ENCODE measurements at regions not wholly inside any gene's neighbourhood (a gene's known extent, or its start where the extent isn't known, plus 50 kb on each side); places are given as distances from the start of the nearest gene placed in this dataset.

- no peak overlapping the region for H3K27ac ChIP-seq (ENCODE audit: low read depth, low read length)
- no peak overlapping the region for H3K9ac ChIP-seq (ENCODE audit: low read length)
- H3K9me3 ChIP-seq (ENCODE audit: low read length), result no peaks in the 10 kb centered on the region
- H3K36me3 ChIP-seq (ENCODE audit: insufficient read depth, low read length), result no peaks in the 10 kb centered on the region
- no peaks in the 10 kb centered on the region for H3K27me3 ChIP-seq (ENCODE audit: control insufficient read depth in 1 of 2, insufficient read depth in 2 of 2, low read length in 2 of 2)
- H3K4me3 ChIP-seq (ENCODE audit: low read depth in 1 of 2, low read length in 2 of 2), result no peak overlapping the region
- H3K4me1 ChIP-seq (ENCODE audit: insufficient read depth, low read length), result peaks cover 12% of the 10 kb centered on the region
These were observed 84.3 kb upstream of the SESTD1 start for GRCh38 chr2:179348906-179349305.

GRCh38 chr2:179344970-179345369 lies 80.3 kb upstream of the SESTD1 start:
- no peaks in the 10 kb centered on the region for H3K36me3 ChIP-seq (ENCODE audit: insufficient read depth, low read length)
- H3K9me3 ChIP-seq (ENCODE audit: low read length), result no peaks in the 10 kb centered on the region
- peaks cover 19% of the 10 kb centered on the region for H3K4me1 ChIP-seq (ENCODE audit: insufficient read depth, low read length)
- H3K4me3 ChIP-seq (ENCODE audit: low read depth in 1 of 2, low read length in 2 of 2), result no peak overlapping the region
- no peak overlapping the region for H3K9ac ChIP-seq (ENCODE audit: low read length)
- H3K27me3 ChIP-seq (ENCODE audit: control insufficient read depth in 1 of 2, insufficient read depth in 2 of 2, low read length in 2 of 2), result no peaks in the 10 kb centered on the region
- H3K27ac ChIP-seq (ENCODE audit: low read depth, low read length), result no peak overlapping the region

GRCh38 chr2:179344280-179344964 lies 79.8 kb upstream of the SESTD1 start:
- Histone ChIP-seq H3K9me3 (ENCODE audit: low read length) (no peaks in the 10 kb centered on the region), H3K4me1 (ENCODE audit: insufficient read depth, low read length) (peaks cover 19% of the 10 kb centered on the region), H3K36me3 (ENCODE audit: insufficient read depth, low read length) (no peaks in the 10 kb centered on the region), H3K9ac (ENCODE audit: low read length) (no peak overlapping the region), H3K27ac (ENCODE audit: low read depth, low read length) (peak overlapping the region; percentile 7), H3K4me3 (ENCODE audit: low read depth in 1 of 2, low read length in 2 of 2) (no peak overlapping the region), H3K27me3 (ENCODE audit: control insufficient read depth in 1 of 2, insufficient read depth in 2 of 2, low read length in 2 of 2) (no peaks in the 10 kb centered on the region)

- no peaks in the 10 kb centered on the region for H3K9me3 ChIP-seq (ENCODE audit: low read length)
- peaks cover 19% of the 10 kb centered on the region for H3K4me1 ChIP-seq (ENCODE audit: insufficient read depth, low read length)
- no peaks in the 10 kb centered on the region for H3K27me3 ChIP-seq (ENCODE audit: control insufficient read depth in 1 of 2, insufficient read depth in 2 of 2, low read length in 2 of 2)
- no peak overlapping the region for H3K9ac ChIP-seq (ENCODE audit: low read length)
- H3K4me3 ChIP-seq (ENCODE audit: low read depth in 1 of 2, low read length in 2 of 2), result no peak overlapping the region
- peak overlapping the region; percentile 7 for H3K27ac ChIP-seq (ENCODE audit: low read depth, low read length)
- no peaks in the 10 kb centered on the region for H3K36me3 ChIP-seq (ENCODE audit: insufficient read depth, low read length)
These were observed 79.3 kb upstream of the SESTD1 start for GRCh38 chr2:179343945-179344279.

GRCh38 chr2:179341152-179341866 lies 76.7 kb upstream of the SESTD1 start:
- Histone ChIP-seq H3K4me3 (ENCODE audit: low read depth in 1 of 2, low read length in 2 of 2) (no peak overlapping the region), H3K9ac (ENCODE audit: low read length) (no peak overlapping the region), H3K27me3 (ENCODE audit: control insufficient read depth in 1 of 2, insufficient read depth in 2 of 2, low read length in 2 of 2) (no peaks in the 10 kb centered on the region), H3K27ac (ENCODE audit: low read depth, low read length) (no peak overlapping the region), H3K9me3 (ENCODE audit: low read length) (no peaks in the 10 kb centered on the region), H3K4me1 (ENCODE audit: insufficient read depth, low read length) (peaks cover 26% of the 10 kb centered on the region), H3K36me3 (ENCODE audit: insufficient read depth, low read length) (no peaks in the 10 kb centered on the region)

- H3K27ac ChIP-seq (ENCODE audit: low read depth, low read length), result no peak overlapping the region
- no peaks in the 10 kb centered on the region for H3K9me3 ChIP-seq (ENCODE audit: low read length)
- H3K36me3 ChIP-seq (ENCODE audit: insufficient read depth, low read length), result no peaks in the 10 kb centered on the region
- H3K27me3 ChIP-seq (ENCODE audit: control insufficient read depth in 1 of 2, insufficient read depth in 2 of 2, low read length in 2 of 2), result no peaks in the 10 kb centered on the region
- H3K9ac ChIP-seq (ENCODE audit: low read length), result no peak overlapping the region
- H3K4me3 ChIP-seq (ENCODE audit: low read depth in 1 of 2, low read length in 2 of 2), result no peak overlapping the region
- H3K4me1 ChIP-seq (ENCODE audit: insufficient read depth, low read length), result peaks cover 26% of the 10 kb centered on the region
These were observed 76.0 kb upstream of the SESTD1 start for GRCh38 chr2:179340678-179341077.

- Histone ChIP-seq H3K9ac (ENCODE audit: low read length) (no peak overlapping the region), H3K9me3 (ENCODE audit: low read length) (no peaks in the 10 kb centered on the region), H3K36me3 (ENCODE audit: insufficient read depth, low read length) (no peaks in the 10 kb centered on the region), H3K27ac (ENCODE audit: low read depth, low read length) (no peak overlapping the region), H3K4me3 (ENCODE audit: low read depth in 1 of 2, low read length in 2 of 2) (no peak overlapping the region), H3K27me3 (ENCODE audit: control insufficient read depth in 1 of 2, insufficient read depth in 2 of 2, low read length in 2 of 2) (no peaks in the 10 kb centered on the region), H3K4me1 (ENCODE audit: insufficient read depth, low read length) (peaks cover 14% of the 10 kb centered on the region)
These were observed 74.0 kb upstream of the SESTD1 start for GRCh38 chr2:179338681-179339080.

GRCh38 chr2:179336782-179337534 lies 72.3 kb upstream of the SESTD1 start:
- Histone ChIP-seq H3K4me1 (ENCODE audit: insufficient read depth, low read length) (peaks cover 14% of the 10 kb centered on the region), H3K9ac (ENCODE audit: low read length) (no peak overlapping the region), H3K27me3 (ENCODE audit: control insufficient read depth in 1 of 2, insufficient read depth in 2 of 2, low read length in 2 of 2) (no peaks in the 10 kb centered on the region), H3K4me3 (ENCODE audit: low read depth in 1 of 2, low read length in 2 of 2) (peak overlapping the region in 1 of 2 donors; percentile 22), H3K9me3 (ENCODE audit: low read length) (no peaks in the 10 kb centered on the region), H3K27ac (ENCODE audit: low read depth, low read length) (no peak overlapping the region), H3K36me3 (ENCODE audit: insufficient read depth, low read length) (no peaks in the 10 kb centered on the region)

GRCh38 chr2:179335732-179336131 lies 71.1 kb upstream of the SESTD1 start:
- Histone ChIP-seq H3K27me3 (ENCODE audit: control insufficient read depth in 1 of 2, insufficient read depth in 2 of 2, low read length in 2 of 2) (no peaks in the 10 kb centered on the region), H3K9ac (ENCODE audit: low read length) (no peak overlapping the region), H3K36me3 (ENCODE audit: insufficient read depth, low read length) (no peaks in the 10 kb centered on the region), H3K4me1 (ENCODE audit: insufficient read depth, low read length) (peaks cover 6% of the 10 kb centered on the region), H3K4me3 (ENCODE audit: low read depth in 1 of 2, low read length in 2 of 2) (no peak overlapping the region), H3K9me3 (ENCODE audit: low read length) (no peaks in the 10 kb centered on the region), H3K27ac (ENCODE audit: low read depth, low read length) (no peak overlapping the region)

GRCh38 chr2:179332903-179333302 lies 68.3 kb upstream of the SESTD1 start:
- Histone ChIP-seq H3K4me3 (ENCODE audit: low read depth in 1 of 2, low read length in 2 of 2) (no peak overlapping the region), H3K9ac (ENCODE audit: low read length) (no peak overlapping the region), H3K27me3 (ENCODE audit: control insufficient read depth in 1 of 2, insufficient read depth in 2 of 2, low read length in 2 of 2) (no peaks in the 10 kb centered on the region), H3K36me3 (ENCODE audit: insufficient read depth, low read length) (no peaks in the 10 kb centered on the region), H3K27ac (ENCODE audit: low read depth, low read length) (no peak overlapping the region), H3K9me3 (ENCODE audit: low read length) (no peaks in the 10 kb centered on the region), H3K4me1 (ENCODE audit: insufficient read depth, low read length) (peaks cover 6% of the 10 kb centered on the region)

- H3K9ac ChIP-seq (ENCODE audit: low read length), result no peak overlapping the region
- H3K4me3 ChIP-seq (ENCODE audit: low read depth in 1 of 2, low read length in 2 of 2), result no peak overlapping the region
- H3K4me1 ChIP-seq (ENCODE audit: insufficient read depth, low read length), result no peaks in the 10 kb centered on the region
- no peaks in the 10 kb centered on the region for H3K27me3 ChIP-seq (ENCODE audit: control insufficient read depth in 1 of 2, insufficient read depth in 2 of 2, low read length in 2 of 2)
- H3K9me3 ChIP-seq (ENCODE audit: low read length), result no peaks in the 10 kb centered on the region
- H3K36me3 ChIP-seq (ENCODE audit: insufficient read depth, low read length), result no peaks in the 10 kb centered on the region
- H3K27ac ChIP-seq (ENCODE audit: low read depth, low read length), result no peak overlapping the region
These were observed 66.4 kb upstream of the SESTD1 start for GRCh38 chr2:179331061-179331460.
